Epithelial cell of proximal tubule (primary cell): ENCODE measurements at regions not wholly inside any gene's neighbourhood (a gene's known extent, or its start where the extent isn't known, plus 50 kb on each side); places are given as distances from the start of the nearest gene placed in this dataset.

Source experiments
- DNase-seq: peaks from one replicate; pipeline ENCODE4 v3.0.0-alpha.2; 2011; ENCODE audit warnings: low read depth
- H3K4me3 ChIP-seq: 2 replicates; pipeline ENCODE4 v1.5.1; 2011; ENCODE audit warnings: low read depth, mild to moderate bottlenecking, low read length
- CTCF ChIP-seq: conservative IDR thresholded peaks from 2 replicates; pipeline ENCODE4 v1.5.1; 2012; ENCODE audit warnings: low read depth, mild to moderate bottlenecking, low read length

DNA sequence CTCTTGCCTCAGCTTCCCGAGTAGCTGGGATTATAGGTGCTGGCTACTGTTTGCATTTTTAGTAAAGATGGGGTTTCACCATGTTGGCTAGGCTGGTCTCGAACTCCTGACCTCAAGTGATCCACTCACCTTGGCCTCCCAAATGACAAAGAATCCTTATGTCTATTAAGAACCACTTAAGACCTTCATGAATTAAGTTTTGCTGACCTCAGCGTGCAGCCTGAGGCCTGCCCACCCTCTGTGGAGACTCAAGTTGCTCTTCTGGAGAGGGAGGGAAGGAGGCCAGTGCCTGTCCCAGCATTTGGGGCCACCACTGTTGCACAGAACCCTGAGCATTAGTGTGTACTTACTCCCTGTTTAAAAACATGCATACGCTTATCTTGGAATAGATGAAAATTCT lies 313.3 kb downstream of the FGF9 start:
- H3K4me3 ChIP-seq: no peak overlapping the region
- DNase-seq: no peak
- TF ChIP-seq CTCF: no peak

- TF ChIP-seq CTCF: no peak
- no peak for DNase-seq
- no peak overlapping the region for H3K4me3 ChIP-seq
These were observed 315.7 kb downstream of the FGF9 start for GRCh38 chr13:21986602-21987001.

DNA sequence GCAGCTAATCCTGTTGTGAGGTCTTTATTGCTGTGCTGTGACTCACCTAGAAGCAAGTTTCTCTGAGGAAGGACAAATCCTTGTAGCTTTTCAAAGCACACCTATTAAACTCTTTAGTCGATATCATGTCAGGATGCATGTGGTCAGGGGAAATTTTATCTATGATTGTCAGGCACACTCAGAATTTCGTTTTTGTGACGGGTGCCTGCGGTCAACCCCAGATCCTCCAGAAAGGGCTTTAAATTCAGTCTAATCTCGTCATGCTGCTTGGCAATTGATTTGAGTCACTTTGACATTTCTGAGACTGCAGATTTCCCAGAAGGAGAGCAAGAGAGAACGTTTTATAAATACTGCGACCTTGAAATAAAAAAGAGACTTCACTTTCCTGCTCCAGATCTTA lies 316.9 kb downstream of the FGF9 start:
- no peak for TF ChIP-seq CTCF
- DNase-seq: no peak
- H3K4me3 ChIP-seq: no peak overlapping the region

- no peak overlapping the region for H3K4me3 ChIP-seq
- DNase-seq: no peak
- no peak for TF ChIP-seq CTCF
These were observed 317.8 kb downstream of the FGF9 start for GRCh38 chr13:21988624-21989023.

DNA sequence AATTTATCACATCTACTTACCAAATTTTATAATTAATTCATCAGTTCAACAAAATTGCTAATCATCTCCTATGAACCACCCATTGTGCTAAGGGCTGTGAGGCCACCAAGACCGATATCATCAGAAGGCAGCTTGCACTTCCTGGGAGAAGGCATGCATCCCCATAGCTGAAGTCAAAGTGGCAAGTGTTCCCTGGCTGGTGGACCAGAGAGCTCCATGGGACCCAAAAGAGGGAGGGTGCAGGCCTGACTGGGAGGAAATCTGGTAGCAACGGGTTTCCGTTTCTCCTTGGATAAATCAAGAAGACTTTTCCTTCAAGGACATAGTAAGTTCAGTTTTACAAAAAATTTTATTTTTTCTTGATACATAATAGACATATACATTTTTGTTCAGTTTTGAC lies 325.2 kb downstream of the FGF9 start:
- no peak for TF ChIP-seq CTCF
- DNase-seq: no peak
- no peak overlapping the region for H3K4me3 ChIP-seq

DNA sequence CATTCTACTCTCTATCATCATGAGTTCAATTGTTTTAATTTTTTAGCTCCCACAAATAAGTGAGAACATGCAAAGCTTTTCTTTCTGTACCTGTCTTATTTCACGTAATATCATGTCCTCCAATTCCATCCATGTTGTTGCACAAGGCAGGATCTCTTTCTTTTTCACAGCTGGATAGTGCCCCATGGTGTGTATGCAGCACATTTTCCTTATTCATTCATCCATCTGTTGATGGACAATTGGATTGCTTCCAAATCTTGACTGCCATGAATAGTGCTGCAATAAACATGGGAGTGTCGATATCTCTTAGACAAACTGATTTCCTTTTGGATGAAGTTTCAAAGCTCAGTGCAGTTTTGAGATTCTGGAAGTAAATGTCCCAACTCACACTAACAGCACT lies 326.9 kb downstream of the FGF9 start:
- no peak overlapping the region for H3K4me3 ChIP-seq
- DNase-seq: no peak
- TF ChIP-seq CTCF: no peak

DNA sequence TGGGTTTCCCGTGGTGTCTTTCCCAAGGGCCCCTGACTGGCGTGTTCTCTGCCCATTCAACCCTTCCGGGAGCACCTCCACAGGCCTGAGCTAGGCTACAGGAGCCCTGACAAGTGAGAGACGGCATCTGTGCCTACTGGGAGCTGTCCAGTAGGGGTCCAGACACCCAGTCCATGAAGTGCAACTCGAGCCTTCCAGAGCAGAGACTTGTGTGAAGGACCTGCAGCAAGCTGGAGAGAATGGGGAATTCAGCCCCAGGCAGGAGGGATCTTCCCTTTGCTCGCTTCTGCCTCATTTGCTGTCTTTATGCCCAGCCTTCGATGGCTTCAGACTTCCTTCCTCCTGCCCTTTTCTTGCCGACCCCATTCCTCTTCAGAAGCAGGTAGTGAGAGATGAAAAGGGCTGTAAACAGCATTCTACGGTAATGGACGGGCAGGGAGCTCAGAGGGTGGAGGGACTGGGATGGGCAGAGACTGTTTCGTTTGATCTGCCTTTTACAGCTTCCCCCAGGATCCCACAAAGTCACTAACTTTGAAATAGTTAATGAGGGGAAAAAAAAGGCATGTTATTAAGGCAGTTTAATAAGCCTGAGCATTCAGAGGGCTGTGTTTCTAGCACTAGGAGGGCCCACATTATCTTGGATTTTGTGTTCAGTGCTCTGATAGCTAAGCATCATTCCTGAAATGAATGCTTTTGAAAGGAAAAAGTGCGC lies 327.6 kb downstream of the FGF9 start:
- no peak overlapping the region for H3K4me3 ChIP-seq
- no peak for DNase-seq
- TF ChIP-seq CTCF: no peak
